Fibroblast of skin of left quadriceps (primary cell): ENCODE measurements at regions not wholly inside any gene's neighbourhood (a gene's known extent, or its start where the extent isn't known, plus 50 kb on each side); places are given as distances from the start of the nearest gene placed in this dataset.

Source experiments
- DNase-seq, 2 experiments: peaks; one replicate each; pipeline ENCODE4 v3.0.0-alpha.2; 2013; ENCODE audit warnings: low read depth in 2 of 2

- no peak for DNase-seq
These were observed 188.4 kb downstream of the PAH start for GRCh38 chr12:102728506-102729242.

GRCh38 chr12:102726686-102727085 lies 190.4 kb downstream of the PAH start:
- DNase-seq = no peak

DNA sequence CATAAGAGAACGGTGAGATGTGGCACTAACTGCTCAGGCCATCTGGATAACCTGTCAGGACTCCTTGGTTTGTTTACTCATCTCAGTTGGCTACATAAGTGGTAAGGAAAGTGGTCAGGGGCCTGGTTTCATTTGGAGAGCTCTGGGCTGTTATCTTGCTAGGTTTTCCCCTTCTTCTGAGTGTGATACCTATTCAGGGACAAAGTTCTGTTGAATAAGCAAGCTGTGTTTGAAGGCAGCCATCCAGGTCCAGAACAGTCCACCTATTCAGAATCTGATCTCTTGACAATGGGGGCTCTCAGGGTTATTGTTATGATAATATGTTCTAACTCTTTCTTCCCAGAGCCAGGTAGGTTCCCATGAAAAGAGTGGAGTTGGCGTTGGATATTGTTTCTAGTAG lies 194.9 kb downstream of the PAH start:
- no peak for DNase-seq

GRCh38 chr12:102708108-102708507 lies 208.9 kb downstream of the PAH start:
- no peak for DNase-seq

- DNase-seq = peak; percentile 38 to 43
These were observed 214.5 kb downstream of the PAH start for GRCh38 chr12:102702447-102703114.

- no peak for DNase-seq
These were observed 215.7 kb upstream of the IGF1 start for GRCh38 chr12:102696045-102696444.

- no peak for DNase-seq
These were observed 214.5 kb upstream of the IGF1 start for GRCh38 chr12:102694903-102695302.

DNA sequence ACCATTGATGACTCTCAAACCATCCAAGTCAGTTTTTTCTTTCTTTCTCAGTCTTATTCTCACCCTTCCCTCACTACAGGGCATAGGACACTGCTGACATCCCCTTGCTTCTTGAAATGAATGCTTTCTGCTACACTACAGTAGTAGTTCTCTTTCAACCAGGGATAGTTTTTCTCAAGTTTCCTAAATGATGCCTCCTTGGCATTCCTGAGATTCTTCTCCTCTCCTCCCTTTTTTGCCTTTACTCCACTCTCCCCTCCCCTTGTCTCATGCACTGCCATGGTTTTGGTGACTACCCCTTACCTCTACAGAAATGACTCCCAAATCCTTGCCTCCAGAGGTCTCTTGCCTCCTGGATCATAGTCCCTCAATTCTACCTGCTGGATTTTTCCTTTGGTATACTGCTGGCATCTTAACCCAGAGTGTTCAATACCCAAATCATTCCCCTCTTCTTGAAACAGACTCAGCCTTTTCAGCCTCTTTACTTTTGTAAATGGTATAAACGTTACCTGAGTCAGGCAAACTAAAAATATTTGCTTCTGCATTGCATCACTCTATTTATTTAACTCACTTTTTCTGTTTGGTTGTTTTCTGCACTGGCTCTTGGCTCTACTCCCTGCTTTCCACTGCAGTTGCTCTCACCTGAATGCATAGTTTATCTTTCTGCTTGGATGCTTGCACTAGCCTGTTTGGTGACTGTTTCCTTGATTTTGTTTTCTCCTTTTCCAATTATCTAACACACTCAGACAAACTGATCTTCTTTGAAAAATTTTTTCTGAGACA lies 211.6 kb upstream of the IGF1 start:
- no peak for DNase-seq

DNA sequence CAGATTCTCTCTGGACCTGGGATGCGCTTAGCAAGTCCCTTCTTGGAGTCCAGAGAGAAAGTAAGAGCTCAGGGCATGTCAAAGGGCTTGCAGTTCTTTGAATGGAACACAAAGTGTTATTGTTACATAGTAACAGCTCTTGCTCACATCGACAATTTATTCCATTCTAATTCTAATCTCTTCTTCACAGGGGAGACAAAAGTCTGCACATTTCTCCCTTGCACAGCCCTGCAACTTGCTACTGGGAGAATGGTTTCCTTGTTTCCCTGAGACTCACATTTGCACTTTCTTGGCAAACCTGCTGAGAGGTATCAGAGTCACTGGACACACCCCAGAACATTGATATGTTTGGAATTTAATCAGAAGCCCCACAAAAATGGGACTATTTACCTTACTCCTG lies 209.9 kb upstream of the IGF1 start:
- DNase-seq = no peak

- no peak for DNase-seq
These were observed 209.3 kb upstream of the IGF1 start for GRCh38 chr12:102689701-102690100.

- no peak for DNase-seq
These were observed 207.2 kb upstream of the IGF1 start for GRCh38 chr12:102687523-102687922.

- DNase-seq = no peak
These were observed 205.5 kb upstream of the IGF1 start for GRCh38 chr12:102685841-102686240.

DNA sequence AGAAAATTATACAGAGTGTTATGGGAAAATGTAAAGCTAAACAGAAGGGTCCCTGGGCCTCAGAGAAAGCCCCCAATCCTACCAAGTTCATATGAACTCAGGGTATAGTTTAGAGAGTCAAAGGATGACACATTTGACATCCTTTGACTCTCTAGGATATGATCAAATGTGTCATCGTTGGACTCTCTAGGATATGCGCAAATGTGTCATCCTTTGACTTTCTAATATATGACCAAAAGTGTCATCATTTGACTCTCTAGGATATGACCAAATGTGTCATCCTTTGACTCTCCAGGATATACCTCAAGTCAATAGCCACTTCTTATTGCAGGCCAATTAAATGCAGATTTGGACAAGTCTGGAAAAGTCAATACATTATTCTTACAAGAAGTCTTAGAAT lies 204.8 kb upstream of the IGF1 start:
- DNase-seq = no peak

DNA sequence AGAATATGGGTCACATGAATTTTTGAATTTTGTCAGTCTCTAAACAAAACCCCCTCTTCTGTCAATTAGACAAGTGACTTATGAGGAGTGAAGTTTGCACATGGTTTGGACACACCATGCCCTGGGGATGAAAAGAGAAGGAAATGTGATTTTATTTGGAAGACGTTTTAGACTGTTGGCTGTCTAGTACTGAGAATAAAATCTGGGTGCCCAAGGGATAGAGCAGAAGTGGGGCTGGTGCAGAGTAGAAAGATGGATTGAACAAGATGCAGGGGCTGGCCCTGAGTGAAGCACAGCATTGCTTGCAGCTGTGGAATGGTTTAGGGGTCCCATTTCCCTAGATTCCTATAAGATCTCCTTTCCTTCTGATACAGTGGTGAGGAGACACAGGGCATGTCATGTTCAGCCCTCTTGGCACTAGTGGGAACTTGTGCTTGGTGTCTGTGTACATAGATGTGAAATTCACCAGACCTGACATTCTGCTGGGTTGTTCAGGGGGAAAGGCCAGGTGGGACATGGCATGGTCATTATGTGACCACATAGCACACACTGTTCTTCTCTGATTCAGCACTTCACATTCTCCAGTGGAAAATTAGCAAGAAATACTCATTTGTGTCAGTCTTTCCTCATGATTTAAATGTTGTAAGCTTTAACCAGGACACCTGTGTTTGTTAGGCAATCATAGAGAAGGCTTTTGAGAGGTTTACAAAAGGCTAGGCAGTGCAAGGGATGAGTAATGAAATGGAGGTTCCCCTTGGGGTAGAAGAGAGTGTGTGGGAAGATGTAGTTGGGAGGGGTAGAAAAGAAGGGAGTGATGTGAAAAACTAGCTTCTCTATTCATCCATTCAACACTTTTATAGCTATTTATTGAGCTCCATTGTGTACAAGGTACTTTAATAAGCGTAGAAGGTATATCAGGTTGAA lies 202.3 kb upstream of the IGF1 start:
- no peak for DNase-seq

GRCh38 chr12:102681747-102682146 lies 201.4 kb upstream of the IGF1 start:
- DNase-seq = no peak

DNA sequence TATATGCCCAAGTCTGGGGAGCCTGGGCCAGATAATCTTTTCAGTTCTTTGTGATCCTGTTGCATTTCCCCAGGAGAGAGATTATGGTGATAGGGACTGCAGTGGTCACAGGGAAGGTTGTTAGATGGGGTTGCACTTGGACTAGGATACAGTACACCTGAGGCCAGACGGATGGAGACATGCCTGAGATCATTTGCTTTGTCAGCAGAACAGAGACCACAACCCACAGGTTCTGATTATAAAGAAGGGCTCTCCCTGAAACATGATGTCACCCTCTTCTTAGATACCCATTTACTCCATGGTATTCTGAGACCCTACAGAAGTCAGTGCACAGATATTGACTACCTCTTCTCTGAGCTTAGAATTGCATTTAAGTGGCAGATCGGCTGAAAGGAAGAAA lies 200.9 kb upstream of the IGF1 start:
- no peak for DNase-seq

DNA sequence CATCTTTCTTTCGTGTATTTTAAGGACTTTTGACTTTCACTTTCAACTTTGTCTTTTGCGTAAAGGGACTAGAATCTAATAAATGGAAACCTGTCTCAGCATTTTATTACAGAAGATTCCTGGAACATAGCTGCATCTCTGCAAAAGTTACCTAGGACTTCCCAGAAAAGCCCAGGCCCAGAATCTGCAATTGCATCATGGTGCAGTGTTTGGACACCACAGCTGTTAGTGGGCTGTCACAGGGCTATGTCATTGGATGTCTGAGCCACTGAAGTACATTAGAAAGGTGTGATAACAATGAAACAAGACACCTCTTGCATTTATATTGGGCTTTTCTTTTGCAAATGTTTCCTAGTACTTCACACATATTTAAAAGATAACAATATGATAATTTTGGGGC lies 199.9 kb upstream of the IGF1 start:
- DNase-seq = no peak

DNA sequence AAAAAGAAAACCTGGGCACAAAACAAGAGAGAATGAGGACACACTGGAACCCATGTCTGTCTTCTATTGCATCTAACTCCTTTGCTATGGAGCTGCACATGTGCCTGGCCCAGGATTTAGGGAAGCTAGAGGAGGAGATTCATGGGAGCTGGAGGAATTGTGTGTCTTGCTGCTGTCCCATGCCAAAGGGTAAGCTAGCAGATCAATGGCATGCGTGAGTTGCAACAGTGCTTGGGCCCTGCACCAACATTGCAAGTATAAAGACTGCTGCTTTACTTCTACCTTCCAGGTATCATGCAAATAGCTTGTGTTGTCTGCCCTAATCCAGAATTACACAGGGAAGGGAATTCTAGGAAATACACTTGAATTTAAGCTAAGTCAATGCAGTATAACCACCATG lies 196.4 kb upstream of the IGF1 start:
- DNase-seq = no peak

DNA sequence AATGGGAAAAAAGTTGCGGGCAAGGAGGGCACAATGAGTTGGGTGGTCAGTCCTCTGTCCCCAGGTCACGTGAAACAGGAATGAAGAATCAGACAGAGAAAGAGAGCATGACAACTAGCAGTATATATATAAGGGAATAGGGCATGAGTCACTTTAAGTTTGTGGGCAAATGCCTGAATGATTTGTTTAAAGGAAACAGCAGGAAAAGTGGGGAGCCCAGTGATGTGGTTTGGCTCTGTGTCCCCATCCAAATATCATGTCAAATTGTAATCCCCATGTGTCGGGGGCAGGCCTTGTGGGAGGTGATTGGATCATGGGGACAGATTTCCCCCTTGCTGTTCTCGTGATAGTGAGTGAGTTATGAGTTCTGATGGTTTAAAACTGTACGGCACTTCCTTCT lies 195.3 kb upstream of the IGF1 start:
- DNase-seq = peak; percentile 55 to 56

- DNase-seq = no peak
These were observed 193.2 kb upstream of the IGF1 start for GRCh38 chr12:102673606-102674005.

DNA sequence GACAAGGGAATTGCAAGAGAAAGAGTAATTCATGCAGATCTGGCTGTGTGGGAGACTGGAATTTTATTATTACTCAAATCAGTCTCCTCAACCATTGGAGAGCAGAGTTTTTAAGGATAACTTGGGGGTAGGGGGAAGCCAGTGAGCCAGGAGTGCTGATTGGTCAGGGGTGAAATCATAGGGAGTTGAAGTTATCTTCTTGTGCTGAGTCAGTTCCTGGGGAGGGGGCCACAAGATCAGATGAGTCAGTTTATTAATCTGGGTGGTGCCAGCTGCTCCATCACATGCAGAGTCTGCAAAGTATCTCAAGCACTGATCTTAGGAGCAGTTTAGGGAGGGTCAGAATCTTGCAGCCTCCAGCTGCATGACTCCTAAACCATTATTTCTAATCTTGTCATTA lies 191.8 kb upstream of the IGF1 start:
- DNase-seq = peak in 1 of 2 experiments; percentile 8

GRCh38 chr12:102669056-102669455 lies 188.7 kb upstream of the IGF1 start:
- peak; percentile 12 to 27 for DNase-seq
